GM19324 (cell line): ENCODE measurements at regions not wholly inside any gene's neighbourhood (a gene's known extent, or its start where the extent isn't known, plus 50 kb on each side); places are given as distances from the start of the nearest gene placed in this dataset.

ENCODE experiments used
- ATAC-seq: cut with Tn5 transposase; IDR thresholded peaks from one replicate; pipeline ENCODE4 v1.9.1; 2021; ENCODE audit warnings: mild to moderate bottlenecking, moderate library complexity; ENCODE audit not compliant: unreplicated experiment, low FRiP score

- ATAC-seq, result no peak
Measured at GRCh38 chr2:158009399-158009798, 92.3 kb upstream of the UPP2 start.

- ATAC-seq, result peak; percentile 43
Measured at GRCh38 chr2:158006961-158007719, 94.5 kb upstream of the UPP2 start.

- ATAC-seq, result no peak
Measured at GRCh38 chr2:158004126-158004764, 97.4 kb upstream of the UPP2 start.

- ATAC-seq, result no peak
Measured at GRCh38 chr2:158002079-158002478, 99.6 kb upstream of the UPP2 start.

- ATAC-seq, result no peak
Measured at GRCh38 chr2:157996799-157997198, 104.9 kb upstream of the UPP2 start.

- ATAC-seq, result no peak
Measured at GRCh38 chr2:157995117-157995516, 106.6 kb upstream of the UPP2 start.

GRCh38 chr2:157991932-157992331 lies 109.7 kb upstream of the UPP2 start:
- ATAC-seq, result no peak

GRCh38 chr2:157990173-157990572 lies 111.5 kb upstream of the UPP2 start:
- no peak for ATAC-seq

- no peak for ATAC-seq
Measured at GRCh38 chr2:157989227-157989626, 112.4 kb upstream of the UPP2 start.

GRCh38 chr2:157986761-157987160 lies 110.6 kb upstream of the ACVR1 start:
- no peak for ATAC-seq

GRCh38 chr2:157984866-157985265 lies 108.7 kb upstream of the ACVR1 start:
- no peak for ATAC-seq

- no peak for ATAC-seq
Measured at GRCh38 chr2:157980020-157980419, 103.9 kb upstream of the ACVR1 start.

- no peak for ATAC-seq
Measured at GRCh38 chr2:157971702-157972101, 95.6 kb upstream of the ACVR1 start.

- no peak for ATAC-seq
Measured at GRCh38 chr2:157967856-157968255, 91.7 kb upstream of the ACVR1 start.

- no peak for ATAC-seq
Measured at GRCh38 chr2:157959249-157959648, 83.1 kb upstream of the ACVR1 start.

GRCh38 chr2:157957596-157957995 lies 81.5 kb upstream of the ACVR1 start:
- ATAC-seq, result no peak

GRCh38 chr2:157952558-157952957 lies 76.4 kb upstream of the ACVR1 start:
- ATAC-seq, result no peak

- no peak for ATAC-seq
Measured at GRCh38 chr2:157948856-157949255, 72.7 kb upstream of the ACVR1 start.

GRCh38 chr2:157946919-157947557 lies 70.9 kb upstream of the ACVR1 start:
- no peak for ATAC-seq

GRCh38 chr2:157940024-157940423 lies 63.9 kb upstream of the ACVR1 start:
- no peak for ATAC-seq

GRCh38 chr2:157938556-157938955 lies 62.4 kb upstream of the ACVR1 start:
- ATAC-seq, result no peak

GRCh38 chr2:157936406-157936805 lies 60.3 kb upstream of the ACVR1 start:
- no peak for ATAC-seq
